Thymus (tissue), 11 donors: ENCODE measurements at regions not wholly inside any gene's neighbourhood (a gene's known extent, or its start where the extent isn't known, plus 50 kb on each side); places are given as distances from the start of the nearest gene placed in this dataset.

Source experiments
- DNase-seq, 9 donors: peaks; one replicate each; pipeline ENCODE4 v3.0.0-alpha.2; 2013; ENCODE audit warnings: low spot score in 9 of 9, low read depth in 6 of 9, missing footprints in 1 of 9
- H3K27ac ChIP-seq, 2 donors: one replicate each; pipeline ENCODE4 v1.5.1; 2013; ENCODE audit warnings: control low read depth in 1 of 2, low read depth in 1 of 2, low read length in 1 of 2, mild to moderate bottlenecking in 1 of 2, moderate library complexity in 1 of 2
- H3K27me3 ChIP-seq, 2 donors: one replicate each; pipeline ENCODE4 v1.5.1; 2013; ENCODE audit warnings: low read length in 1 of 2; ENCODE audit not compliant: control insufficient read depth in 2 of 2, insufficient read depth in 1 of 2
- H3K36me3 ChIP-seq, 2 donors: one replicate each; pipeline ENCODE4 v1.5.1; 2013; ENCODE audit warnings: low read length in 1 of 2, mild to moderate bottlenecking in 1 of 2, moderate library complexity in 1 of 2; ENCODE audit not compliant: control insufficient read depth in 2 of 2, insufficient read depth in 2 of 2
- H3K4me1 ChIP-seq, 2 donors: one replicate each; pipeline ENCODE4 v1.5.1; 2013; ENCODE audit warnings: low read length in 2 of 2; ENCODE audit not compliant: control insufficient read depth in 2 of 2, insufficient read depth in 2 of 2
- H3K4me3 ChIP-seq, 2 donors: one replicate each; pipeline ENCODE4 v1.5.1; 2013; ENCODE audit warnings: low read length in 2 of 2, control low read depth in 1 of 2, mild to moderate bottlenecking in 1 of 2
- H3K9me3 ChIP-seq, 2 donors: one replicate each; pipeline ENCODE4 v1.5.1; 2013; ENCODE audit warnings: low read length in 1 of 2, mild to moderate bottlenecking in 1 of 2; ENCODE audit not compliant: control insufficient read depth in 2 of 2, insufficient read depth in 1 of 2
- WGBS: extraction: QIAGEN DNeasy Blood & Tissue Kit; methylation state at CpG from one replicate; pipeline ENCODE4 v1.1.7; 2013; 5-methylcytosine and 5-hydroxymethylcytosine counted together
- donor health status: healthy.

GRCh38 chr4:31040106-31040505, 319.9 kb downstream of the PCDH7 start:
- no peak overlapping the region for H3K27ac ChIP-seq
- 57% methylated on average over 2 of the region's 2 CpGs for WGBS

DNA sequence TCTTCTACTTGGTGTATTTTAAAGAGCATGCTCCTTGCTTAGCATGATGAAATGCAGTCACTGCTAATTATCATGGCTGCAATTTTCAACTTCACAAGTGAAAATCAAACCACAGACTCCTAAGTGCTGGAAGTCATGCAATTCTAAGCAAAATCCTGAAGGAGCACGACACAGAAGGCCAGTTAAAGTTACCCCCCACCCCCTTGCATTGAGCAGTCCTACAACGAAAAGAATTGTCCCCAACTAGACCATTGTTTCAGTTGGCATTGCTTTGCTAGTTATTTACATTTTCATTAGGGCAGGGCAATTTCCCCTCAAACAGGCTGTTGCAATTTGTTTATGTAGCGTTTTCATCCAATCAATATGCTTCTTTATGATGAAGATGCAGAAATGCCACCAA, 321.2 kb downstream of the PCDH7 start:
- 86% methylated on average over 3 of the region's 3 CpGs for WGBS

More at GRCh38 chr4:31040106-31040505, 319.9 kb downstream of the PCDH7 start:
- H3K9me3 ChIP-seq = no peaks in the 10 kb centered on the region
- no peaks in the 10 kb centered on the region for H3K36me3 ChIP-seq
- no peak overlapping the region for H3K4me3 ChIP-seq
- DNase-seq = no peak
- H3K27me3 ChIP-seq = no peaks in the 10 kb centered on the region
- no peaks in the 10 kb centered on the region for H3K4me1 ChIP-seq

GRCh38 chr4:31041853-31042252, 321.7 kb downstream of the PCDH7 start:
- Histone ChIP-seq H3K9me3 (no peaks in the 10 kb centered on the region), H3K4me3 (no peak overlapping the region), H3K4me1 (no peaks in the 10 kb centered on the region), H3K27ac (no peak overlapping the region), H3K36me3 (no peaks in the 10 kb centered on the region), H3K27me3 (no peaks in the 10 kb centered on the region)
- 95% methylated on average over 2 of the region's 2 CpGs for WGBS
- DNase-seq = no peak

More for the DNA sequence above, 321.2 kb downstream of the PCDH7 start:
- Histone ChIP-seq H3K4me1 (no peaks in the 10 kb centered on the region), H3K4me3 (no peak overlapping the region), H3K27me3 (no peaks in the 10 kb centered on the region), H3K9me3 (no peaks in the 10 kb centered on the region), H3K36me3 (no peaks in the 10 kb centered on the region), H3K27ac (no peak overlapping the region)
- DNase-seq = no peak

DNA sequence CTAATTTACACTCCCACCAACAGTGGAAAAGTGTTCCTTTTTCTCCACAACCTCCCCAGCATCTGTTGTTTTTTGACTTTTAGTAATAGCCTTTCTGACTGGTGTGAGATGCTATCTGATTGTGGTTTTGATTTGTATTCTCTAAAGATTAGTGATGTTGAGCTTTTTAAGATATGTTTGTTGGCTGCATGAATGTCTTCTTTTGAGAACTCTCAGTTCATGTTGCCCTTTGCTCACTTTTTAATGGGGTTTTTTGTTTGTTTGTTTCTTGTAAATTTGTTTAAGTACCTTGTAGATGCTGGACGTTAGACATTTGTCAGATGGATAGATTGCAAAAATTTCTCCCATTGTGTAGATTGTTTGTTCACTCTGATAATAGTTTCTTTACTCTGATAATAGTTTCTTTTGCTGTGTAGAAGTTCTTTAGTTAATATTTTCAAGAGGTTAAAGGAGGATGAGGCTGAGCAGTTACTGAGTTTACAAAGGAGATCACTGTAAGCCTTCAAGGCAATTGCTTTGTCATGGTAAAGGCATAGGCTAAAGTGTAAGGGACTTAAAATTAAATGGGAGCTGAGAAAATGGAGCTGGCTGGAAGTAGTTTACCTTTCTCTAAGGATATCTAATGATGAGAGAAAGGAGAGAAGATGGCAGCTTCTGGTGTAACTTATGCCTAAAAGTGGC, 323.4 kb downstream of the PCDH7 start:
- WGBS = 81% methylated on average over 1 of the region's 1 CpG
- no peaks in the 10 kb centered on the region for H3K27me3 ChIP-seq
- H3K4me3 ChIP-seq = no peak overlapping the region
- no peak overlapping the region for H3K27ac ChIP-seq
- H3K4me1 ChIP-seq = no peaks in the 10 kb centered on the region
- no peaks in the 10 kb centered on the region for H3K36me3 ChIP-seq
- H3K9me3 ChIP-seq = no peaks in the 10 kb centered on the region
- DNase-seq = no peak

DNA sequence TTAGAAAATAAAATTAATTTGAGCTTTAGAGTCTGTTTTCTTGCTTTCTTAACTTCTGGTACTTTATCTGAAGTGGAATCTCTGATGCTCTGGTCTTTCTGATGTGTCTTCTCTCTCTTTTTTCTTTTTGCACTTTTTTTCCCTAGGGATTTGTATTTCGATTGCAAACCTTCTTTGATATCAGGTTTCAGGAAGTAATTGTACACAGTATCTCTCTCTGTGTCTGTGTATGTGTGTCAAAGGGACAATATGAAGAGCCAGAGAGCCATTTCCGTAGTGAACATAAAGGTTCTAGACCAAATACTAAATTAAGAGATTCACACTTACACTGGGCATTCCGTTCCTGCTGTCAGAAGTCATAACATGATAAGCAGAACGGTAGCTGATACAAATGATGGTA, 325.0 kb downstream of the PCDH7 start:
- no peaks in the 10 kb centered on the region for H3K4me1 ChIP-seq
- H3K27ac ChIP-seq = no peak overlapping the region
- WGBS = 87% methylated on average over 4 of the region's 4 CpGs

GRCh38 chr4:31045724-31046318, 325.7 kb downstream of the PCDH7 start:
- no peak for DNase-seq
- Histone ChIP-seq H3K9me3 (no peaks in the 10 kb centered on the region), H3K27me3 (no peaks in the 10 kb centered on the region), H3K27ac (no peak overlapping the region), H3K4me1 (no peaks in the 10 kb centered on the region), H3K36me3 (no peaks in the 10 kb centered on the region), H3K4me3 (no peak overlapping the region)
- 79% methylated on average over 2 of the region's 2 CpGs for WGBS

More for the DNA sequence above, 325.0 kb downstream of the PCDH7 start:
- Histone ChIP-seq H3K36me3 (no peaks in the 10 kb centered on the region), H3K27me3 (no peaks in the 10 kb centered on the region), H3K4me3 (no peak overlapping the region), H3K9me3 (no peaks in the 10 kb centered on the region)
- DNase-seq = no peak

- no peak for DNase-seq
- no peak overlapping the region for H3K4me3 ChIP-seq
- H3K36me3 ChIP-seq = no peaks in the 10 kb centered on the region
- no peaks in the 10 kb centered on the region for H3K27me3 ChIP-seq
- no peak overlapping the region for H3K27ac ChIP-seq
- no peaks in the 10 kb centered on the region for H3K4me1 ChIP-seq
- no peaks in the 10 kb centered on the region for H3K9me3 ChIP-seq
Measured at GRCh38 chr4:31051151-31051550, 331.0 kb downstream of the PCDH7 start.

- Histone ChIP-seq H3K9me3 (no peaks in the 10 kb centered on the region), H3K27ac (no peak overlapping the region), H3K4me1 (no peaks in the 10 kb centered on the region), H3K36me3 (no peaks in the 10 kb centered on the region), H3K4me3 (no peak overlapping the region), H3K27me3 (no peaks in the 10 kb centered on the region)
- no peak for DNase-seq
- 70% methylated on average over 3 of the region's 3 CpGs for WGBS
Measured at GRCh38 chr4:31051565-31051964, 331.4 kb downstream of the PCDH7 start.

GRCh38 chr4:31052519-31052918, 332.4 kb downstream of the PCDH7 start:
- H3K36me3 ChIP-seq = no peaks in the 10 kb centered on the region
- no peak for DNase-seq
- 81% methylated on average over 1 of the region's 1 CpG for WGBS
- H3K4me3 ChIP-seq = no peak overlapping the region
- H3K9me3 ChIP-seq = no peaks in the 10 kb centered on the region
- no peaks in the 10 kb centered on the region for H3K4me1 ChIP-seq
- no peak overlapping the region for H3K27ac ChIP-seq
- H3K27me3 ChIP-seq = no peaks in the 10 kb centered on the region
